Suprapubic skin (tissue), 3 donors: ENCODE measurements at regions not wholly inside any gene's neighbourhood (a gene's known extent, or its start where the extent isn't known, plus 50 kb on each side); places are given as distances from the start of the nearest gene placed in this dataset.

ENCODE experiments used
- CTCF ChIP-seq, 2 donors: fragments of 200-600 bp in 1 of 2; fragments of 450-650 bp in 1 of 2; sonication (generic) in 1 of 2; IDR thresholded peaks; one replicate each; pipeline ENCODE4 v1.5.1; 2016 to 2019; ENCODE audit warnings: antibody characterized with exemption in 2 of 2, mild to moderate bottlenecking in 1 of 2, moderate library complexity in 1 of 2
- POLR2A ChIP-seq, 2 donors: fragments of 450-650 bp; IDR thresholded peaks; one replicate each; pipeline ENCODE4 v1.6.1; 2017; ENCODE audit warnings: antibody characterized with exemption in 2 of 2, mild to moderate bottlenecking in 2 of 2, moderate library complexity in 2 of 2

GRCh38 chr3:34140616-34141015, 342.2 kb downstream of the PDCD6IP start:
- TF ChIP-seq POLR2A (IDR thresholded peaks at IDR 0.05) (no peak), CTCF (IDR thresholded peaks at IDR 0.05) (no peak)
